Activated B cell treated with CpG ODN at 0.5 μM for 24 hours (primary cell): ENCODE measurements at regions not wholly inside any gene's neighbourhood (a gene's known extent, or its start where the extent isn't known, plus 50 kb on each side); places are given as distances from the start of the nearest gene placed in this dataset.

Experiments
- ATAC-seq: fragments of 200-7000 bp; cut with Tn5 transposase; one replicate; pipeline ENCODE4 v1.10.0; 2021; ENCODE audit warnings: low read depth, mild to moderate bottlenecking, moderate library complexity
- CTCF ChIA-PET: fragments of 350-600 bp; sonication (Branson Sonifier 250); formaldehyde crosslinking; loops from one replicate; lab custom pipeline; 2021; ENCODE audit warnings: antibody characterized with exemption; lab: Charles Lee
- POLR2A ChIA-PET: fragments of 350-600 bp; sonication (Branson Sonifier 250); formaldehyde crosslinking; loops from one replicate; lab custom pipeline; 2021; ENCODE audit warnings: antibody characterized with exemption; lab: Charles Lee
- DNase-seq: peaks from one replicate; pipeline ENCODE4 v3.0.0; 2022
- H3K27ac Mint-ChIP-seq: one replicate; pipeline ENCODE4 v1.8.0; 2020; ENCODE audit warnings: mixed read lengths
- H3K27me3 Mint-ChIP-seq: one replicate; pipeline ENCODE4 v1.8.0; 2021; ENCODE audit warnings: mixed read lengths
- H3K36me3 Mint-ChIP-seq: one replicate; pipeline ENCODE4 v1.8.0; 2021; ENCODE audit warnings: low read depth, mixed read lengths
- H3K4me1 Mint-ChIP-seq: one replicate; pipeline ENCODE4 v1.8.0; 2021; ENCODE audit warnings: mixed read lengths
- H3K4me3 Mint-ChIP-seq: one replicate; pipeline ENCODE4 v1.8.0; 2020; ENCODE audit warnings: mild to moderate bottlenecking, mixed read lengths
- H3K9me3 Mint-ChIP-seq: one replicate; pipeline ENCODE4 v1.8.0; 2020; ENCODE audit warnings: mixed read lengths
- CTCF ChIP-seq: fragments of 200-600 bp; IDR thresholded peaks from one replicate; pipeline ENCODE4 v1.8.0; 2022; ENCODE audit warnings: antibody characterized with exemption, mild to moderate bottlenecking
- intact Hi-C: fragments of 100-400 bp; cut with micrococcal nuclease; formaldehyde crosslinking; loops from one replicate; pipeline ENCODE4 v1.15.1; 2024

GRCh38 chr17:79443026-79443425, 167.8 kb downstream of the RBFOX3 start:
- CTCF ChIA-PET = no interaction called here
- H3K36me3 Mint-ChIP-seq = no peaks in the 10 kb centered on the region

GRCh38 chr17:79441356-79442160, 169.3 kb downstream of the RBFOX3 start:
- no peak overlapping the region for H3K27ac Mint-ChIP-seq
- H3K4me3 Mint-ChIP-seq = no peak overlapping the region
- intact Hi-C loops = no loop called here
- DNase-seq (no peak), ATAC-seq (no peak)
- H3K4me1 Mint-ChIP-seq = no peaks in the 10 kb centered on the region
- CTCF ChIA-PET = no interaction called here
- peaks cover 7% of the 10 kb centered on the region for H3K27me3 Mint-ChIP-seq
- H3K36me3 Mint-ChIP-seq = no peaks in the 10 kb centered on the region
- no peaks in the 10 kb centered on the region for H3K9me3 Mint-ChIP-seq
- no peak for TF ChIP-seq CTCF
- POLR2A ChIA-PET = no interaction called here

More at GRCh38 chr17:79443026-79443425, 167.8 kb downstream of the RBFOX3 start:
- ATAC-seq = no peak
- TF ChIP-seq CTCF = no peak
- POLR2A ChIA-PET = no interaction called here
- intact Hi-C loops = no loop called here
- Mint-ChIP-seq H3K4me1 (no peaks in the 10 kb centered on the region), H3K27ac (no peak overlapping the region), H3K9me3 (no peaks in the 10 kb centered on the region), H3K27me3 (peaks cover 7% of the 10 kb centered on the region), H3K4me3 (no peak overlapping the region)
- DNase-seq = no peak

- ChIA-PET POLR2A (no interaction called here), CTCF (no interaction called here)
- intact Hi-C loops = no loop called here
- Mint-ChIP-seq H3K27ac (no peak overlapping the region), H3K27me3 (peaks cover 11% of the 10 kb centered on the region), H3K36me3 (no peaks in the 10 kb centered on the region), H3K4me1 (no peaks in the 10 kb centered on the region), H3K4me3 (no peak overlapping the region), H3K9me3 (no peaks in the 10 kb centered on the region)
- TF ChIP-seq CTCF = no peak
- DNase-seq = no peak
- ATAC-seq = no peak
Observed at GRCh38 chr17:79440251-79440650, 170.6 kb downstream of the RBFOX3 start.

- DNase-seq (no peak), ATAC-seq (no peak)
- Mint-ChIP-seq H3K27ac (no peak overlapping the region), H3K4me1 (no peaks in the 10 kb centered on the region), H3K36me3 (no peaks in the 10 kb centered on the region), H3K27me3 (peaks cover 11% of the 10 kb centered on the region), H3K4me3 (no peak overlapping the region), H3K9me3 (no peaks in the 10 kb centered on the region)
- intact Hi-C loops = no loop called here
- TF ChIP-seq CTCF = no peak
- ChIA-PET POLR2A (no interaction called here), CTCF (no interaction called here)
Observed at GRCh38 chr17:79439493-79439892, 171.4 kb downstream of the RBFOX3 start.

GRCh38 chr17:79438546-79439334, 172.1 kb downstream of the RBFOX3 start:
- peaks cover 2% of the 10 kb centered on the region for H3K9me3 Mint-ChIP-seq
- intact Hi-C loops = no loop called here
- CTCF ChIA-PET = no interaction called here
- POLR2A ChIA-PET = interaction anchor here (0.6 kb wide), 1 partner anchor 693 kb away, joined by 3 read pairs; no protein-coding TSS in a partner anchor
- H3K4me1 Mint-ChIP-seq = no peaks in the 10 kb centered on the region
- peaks cover 14% of the 10 kb centered on the region for H3K27me3 Mint-ChIP-seq
- ATAC-seq (no peak), DNase-seq (no peak)
- no peak for TF ChIP-seq CTCF
- no peaks in the 10 kb centered on the region for H3K36me3 Mint-ChIP-seq
- H3K27ac Mint-ChIP-seq = no peak overlapping the region
- no peak overlapping the region for H3K4me3 Mint-ChIP-seq
